ENCODE measurements at regions not wholly inside any gene's neighbourhood (a gene's known extent, or its start where the extent isn't known, plus 50 kb on each side); places are given as distances from the start of the nearest gene placed in this dataset.

DNA sequence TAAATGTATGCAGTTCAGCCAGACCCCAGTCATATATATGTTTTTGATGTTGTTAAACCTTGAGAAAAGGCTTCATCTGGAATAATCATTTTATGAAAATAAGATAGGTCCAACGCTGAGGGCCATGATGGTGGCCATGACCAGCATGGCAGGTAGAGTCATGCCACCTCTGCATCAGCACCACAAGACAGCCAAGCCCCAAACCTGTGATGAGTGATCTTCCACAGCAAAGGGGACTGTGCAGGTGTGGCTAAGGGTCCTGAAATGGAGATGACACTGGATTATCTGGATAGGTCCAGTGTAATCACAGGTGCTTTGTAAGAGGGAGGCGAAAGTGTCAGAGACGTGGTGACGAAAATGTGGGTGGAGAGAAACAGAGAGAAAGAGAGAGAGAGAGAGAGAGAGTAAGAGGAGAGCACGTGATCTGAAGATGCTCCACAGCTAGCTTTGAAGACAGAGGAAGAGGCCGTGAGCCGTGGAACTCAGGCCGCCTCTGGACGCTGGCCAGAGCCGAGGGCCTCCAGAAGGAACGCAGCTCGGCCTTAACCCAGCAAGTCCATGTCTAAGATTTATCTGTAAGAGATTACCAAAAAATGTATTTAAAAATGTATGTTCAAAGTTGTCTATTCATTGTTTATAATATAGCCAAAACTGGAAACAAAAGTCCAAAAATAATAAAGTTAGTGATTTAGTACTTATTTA, 304.4 kb upstream of the SHH start:
- WGBS, 2 donors: 75 to 83% methylated on average over 12 of the region's 12 CpGs
- H3K9me3 ChIP-seq (ENCODE audit: control insufficient read depth, low read length): no peaks in the 10 kb centered on the region
- intact Hi-C loops (cut with DNase I): no loop called here
- H3K27me3 ChIP-seq (ENCODE audit: control insufficient read depth in 1 of 2, insufficient read depth in 2 of 2, low read length in 1 of 2): peaks cover 0 to 2% of the 10 kb centered on the region in 2 donors
- DNase-seq (no peak), ATAC-seq (ENCODE audit: low FRiP score) (no peak)
- H3K36me3 ChIP-seq (ENCODE audit: control insufficient read depth in 1 of 2, insufficient read depth in 2 of 2, low read length in 1 of 2): no peaks in the 10 kb centered on the region
- H3K27ac ChIP-seq (ENCODE audit: low read depth in 1 of 2, low read length in 2 of 2): no peak overlapping the region
- H3K4me1 ChIP-seq (ENCODE audit: control insufficient read depth in 1 of 2, insufficient read depth in 2 of 2, low read length in 2 of 2): no peaks in the 10 kb centered on the region
- H3K4me3 ChIP-seq (ENCODE audit: low read length in 2 of 2): no peak overlapping the region

- ATAC-seq (ENCODE audit: low FRiP score) (no peak), DNase-seq (no peak)
- Histone ChIP-seq H3K9me3 (ENCODE audit: control insufficient read depth, low read length) (no peaks in the 10 kb centered on the region), H3K27ac (ENCODE audit: low read depth in 1 of 2, low read length in 2 of 2) (no peak overlapping the region), H3K4me1 (ENCODE audit: control insufficient read depth in 1 of 2, insufficient read depth in 2 of 2, low read length in 2 of 2) (no peaks in the 10 kb centered on the region), H3K36me3 (ENCODE audit: control insufficient read depth in 1 of 2, insufficient read depth in 2 of 2, low read length in 1 of 2) (no peaks in the 10 kb centered on the region), H3K4me3 (ENCODE audit: low read length in 2 of 2) (no peak overlapping the region), H3K27me3 (ENCODE audit: control insufficient read depth in 1 of 2, insufficient read depth in 2 of 2, low read length in 1 of 2) (peaks cover 0 to 2% of the 10 kb centered on the region in 2 donors)
- intact Hi-C loops (cut with DNase I): no loop called here
- 79 to 84% methylated on average over 8 to 9 of the region's 9 CpGs for WGBS, 2 donors
Observed at GRCh38 chr7:156115582-156115981, 303.3 kb upstream of the SHH start.

- H3K4me1 ChIP-seq (ENCODE audit: control insufficient read depth in 1 of 2, insufficient read depth in 2 of 2, low read length in 2 of 2): no peaks in the 10 kb centered on the region
- H3K27ac ChIP-seq (ENCODE audit: low read depth in 1 of 2, low read length in 2 of 2): no peak overlapping the region
- no peak for DNase-seq
- H3K9me3 ChIP-seq (ENCODE audit: control insufficient read depth, low read length): peaks cover 2% of the 10 kb centered on the region
- H3K4me3 ChIP-seq (ENCODE audit: low read length in 2 of 2): no peak overlapping the region
- intact Hi-C loops (cut with DNase I): no loop called here
- ATAC-seq (ENCODE audit: low FRiP score): no peak
- 46 to 49% methylated on average over 7 of the region's 7 CpGs for WGBS, 2 donors
- H3K36me3 ChIP-seq (ENCODE audit: control insufficient read depth in 1 of 2, insufficient read depth in 2 of 2, low read length in 1 of 2): no peaks in the 10 kb centered on the region
- H3K27me3 ChIP-seq (ENCODE audit: control insufficient read depth in 1 of 2, insufficient read depth in 2 of 2, low read length in 1 of 2): peaks cover 0 to 2% of the 10 kb centered on the region in 2 donors
Observed at GRCh38 chr7:156113731-156114130, 301.5 kb upstream of the SHH start.

GRCh38 chr7:156109988-156110387, 297.7 kb upstream of the SHH start:
- peaks cover 2% of the 10 kb centered on the region for H3K9me3 ChIP-seq (ENCODE audit: control insufficient read depth, low read length)
- H3K36me3 ChIP-seq (ENCODE audit: control insufficient read depth in 1 of 2, insufficient read depth in 2 of 2, low read length in 1 of 2): no peaks in the 10 kb centered on the region
- DNase-seq: no peak
- H3K4me1 ChIP-seq (ENCODE audit: control insufficient read depth in 1 of 2, insufficient read depth in 2 of 2, low read length in 2 of 2): no peaks in the 10 kb centered on the region
- H3K27me3 ChIP-seq (ENCODE audit: control insufficient read depth in 1 of 2, insufficient read depth in 2 of 2, low read length in 1 of 2): peaks cover 0 to 2% of the 10 kb centered on the region in 2 donors
- no peak for ATAC-seq (ENCODE audit: low FRiP score)
- intact Hi-C loops (cut with DNase I): no loop called here
- WGBS, 2 donors: 58 to 73% methylated on average over 2 of the region's 2 CpGs
- no peak overlapping the region for H3K4me3 ChIP-seq (ENCODE audit: low read length in 2 of 2)
- H3K27ac ChIP-seq (ENCODE audit: low read depth in 1 of 2, low read length in 2 of 2): no peak overlapping the region

DNA sequence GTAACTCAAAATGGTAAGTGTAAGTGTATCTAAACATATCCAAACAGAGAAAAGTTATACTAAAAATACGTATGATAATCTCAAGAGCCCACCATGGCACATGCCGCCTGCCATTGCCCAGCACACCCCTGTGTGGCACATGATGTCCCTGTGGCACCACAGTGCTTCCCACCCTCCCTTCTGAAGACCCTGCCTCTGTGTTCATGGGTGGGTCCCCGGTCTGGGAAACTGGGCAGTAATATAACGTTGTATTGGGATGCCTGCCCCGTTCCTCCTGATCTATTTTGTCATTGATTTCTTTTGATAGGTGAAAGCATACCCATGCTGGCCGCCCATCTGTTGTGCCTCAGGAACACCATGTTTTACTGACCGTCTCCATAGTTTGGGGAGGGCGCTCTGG, 296.8 kb upstream of the SHH start:
- Histone ChIP-seq H3K4me1 (ENCODE audit: control insufficient read depth in 1 of 2, insufficient read depth in 2 of 2, low read length in 2 of 2) (no peaks in the 10 kb centered on the region), H3K27me3 (ENCODE audit: control insufficient read depth in 1 of 2, insufficient read depth in 2 of 2, low read length in 1 of 2) (peaks cover 0 to 2% of the 10 kb centered on the region in 2 donors), H3K9me3 (ENCODE audit: control insufficient read depth, low read length) (peaks cover 2% of the 10 kb centered on the region), H3K4me3 (ENCODE audit: low read length in 2 of 2) (no peak overlapping the region), H3K27ac (ENCODE audit: low read depth in 1 of 2, low read length in 2 of 2) (no peak overlapping the region), H3K36me3 (ENCODE audit: control insufficient read depth in 1 of 2, insufficient read depth in 2 of 2, low read length in 1 of 2) (no peaks in the 10 kb centered on the region)
- ATAC-seq (ENCODE audit: low FRiP score) (no peak), DNase-seq (no peak)
- intact Hi-C loops (cut with DNase I): no loop called here
- 87 to 88% methylated on average over 7 to 8 of the region's 8 CpGs for WGBS, 2 donors

DNA sequence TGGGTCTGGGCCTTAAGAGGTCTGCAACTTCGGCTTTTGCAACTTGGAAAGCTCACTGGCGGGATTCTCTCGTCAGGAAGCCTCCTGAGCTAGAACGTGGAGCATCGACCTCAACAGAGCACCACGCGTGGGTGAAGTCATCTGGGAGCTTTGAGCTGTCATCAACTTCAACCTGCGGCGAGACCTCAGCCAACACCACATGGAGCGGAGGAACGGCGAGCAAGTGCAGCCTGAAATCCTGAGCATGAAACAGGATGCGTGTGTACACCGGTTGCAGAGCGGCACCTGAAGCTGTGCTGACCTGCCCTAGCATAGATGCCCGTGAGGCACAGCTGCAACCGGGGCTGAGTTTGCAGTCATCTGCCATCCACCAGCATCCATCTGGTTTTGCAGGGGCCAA, 295.7 kb upstream of the SHH start:
- Histone ChIP-seq H3K9me3 (ENCODE audit: control insufficient read depth, low read length) (peaks cover 2% of the 10 kb centered on the region), H3K36me3 (ENCODE audit: control insufficient read depth in 1 of 2, insufficient read depth in 2 of 2, low read length in 1 of 2) (no peaks in the 10 kb centered on the region), H3K4me3 (ENCODE audit: low read length in 2 of 2) (no peak overlapping the region), H3K27me3 (ENCODE audit: control insufficient read depth in 1 of 2, insufficient read depth in 2 of 2, low read length in 1 of 2) (no peaks in the 10 kb centered on the region), H3K27ac (ENCODE audit: low read depth in 1 of 2, low read length in 2 of 2) (no peak overlapping the region), H3K4me1 (ENCODE audit: control insufficient read depth in 1 of 2, insufficient read depth in 2 of 2, low read length in 2 of 2) (no peaks in the 10 kb centered on the region)
- no peak for ATAC-seq (ENCODE audit: low FRiP score)
- intact Hi-C loops (cut with DNase I): no loop called here
- 85 to 90% methylated on average over 17 of the region's 17 CpGs for WGBS, 2 donors
- DNase-seq: peak in 1 of 2 donors; percentile 63

- Histone ChIP-seq H3K27ac (ENCODE audit: low read depth in 1 of 2, low read length in 2 of 2) (no peak overlapping the region), H3K9me3 (ENCODE audit: control insufficient read depth, low read length) (peaks cover 2% of the 10 kb centered on the region), H3K4me1 (ENCODE audit: control insufficient read depth in 1 of 2, insufficient read depth in 2 of 2, low read length in 2 of 2) (no peaks in the 10 kb centered on the region), H3K36me3 (ENCODE audit: control insufficient read depth in 1 of 2, insufficient read depth in 2 of 2, low read length in 1 of 2) (no peaks in the 10 kb centered on the region), H3K27me3 (ENCODE audit: control insufficient read depth in 1 of 2, insufficient read depth in 2 of 2, low read length in 1 of 2) (no peaks in the 10 kb centered on the region), H3K4me3 (ENCODE audit: low read length in 2 of 2) (no peak overlapping the region)
- 71 to 83% methylated on average over 6 to 9 of the region's 9 CpGs for WGBS, 2 donors
- intact Hi-C loops (cut with DNase I): no loop called here
- no peak for ATAC-seq (ENCODE audit: low FRiP score)
- peak in 1 of 2 donors; percentile 52 for DNase-seq
Observed at GRCh38 chr7:156106107-156106426, 293.8 kb upstream of the SHH start.

DNA sequence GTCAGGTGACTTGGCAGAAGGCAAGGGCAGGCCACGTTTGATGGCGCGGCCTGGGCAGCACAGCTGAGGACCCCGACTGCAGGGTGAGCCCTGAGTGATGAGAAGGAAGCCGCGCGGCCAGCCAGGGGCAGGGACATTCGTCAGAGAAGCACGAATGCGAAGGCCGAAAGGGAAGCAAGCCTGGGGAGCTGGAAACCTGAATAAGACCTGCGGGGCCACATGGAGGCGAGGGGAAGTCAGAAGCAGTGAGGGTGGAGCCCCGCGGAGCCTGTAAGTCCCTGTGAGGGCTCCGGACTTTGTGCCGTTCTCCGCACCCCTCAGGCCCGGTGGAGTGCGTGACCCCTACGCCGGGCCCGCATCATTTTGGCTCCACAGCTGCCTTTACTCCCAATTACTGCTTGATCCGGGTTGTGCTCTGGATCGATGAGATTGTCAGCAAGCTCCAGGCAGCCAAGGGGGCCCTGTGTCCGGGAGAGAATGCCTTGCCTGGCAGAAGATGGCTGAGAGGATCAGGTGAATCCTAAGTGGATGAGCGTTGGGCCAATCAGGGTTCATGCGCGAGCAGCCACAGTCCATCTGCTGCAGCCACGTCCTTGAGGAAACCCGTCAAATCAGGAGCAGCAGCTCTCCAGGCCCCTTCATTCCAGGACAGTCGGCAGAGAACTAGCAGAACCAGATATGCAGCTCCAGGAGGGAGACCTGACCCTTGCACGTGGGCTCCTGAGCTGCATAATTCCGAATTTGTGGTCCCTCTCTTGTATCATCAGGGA, 293.3 kb upstream of the SHH start:
- ATAC-seq (ENCODE audit: low FRiP score) (no peak), DNase-seq (peak in 1 of 2 donors; percentile 52)
- H3K27me3 ChIP-seq (ENCODE audit: control insufficient read depth in 1 of 2, insufficient read depth in 2 of 2, low read length in 1 of 2): no peaks in the 10 kb centered on the region
- WGBS, 2 donors: 81 to 82% methylated on average over 34 of the region's 34 CpGs
- intact Hi-C loops (cut with DNase I): no loop called here
- H3K4me3 ChIP-seq (ENCODE audit: low read length in 2 of 2): no peak overlapping the region
- H3K4me1 ChIP-seq (ENCODE audit: control insufficient read depth in 1 of 2, insufficient read depth in 2 of 2, low read length in 2 of 2): no peaks in the 10 kb centered on the region
- H3K27ac ChIP-seq (ENCODE audit: low read depth in 1 of 2, low read length in 2 of 2): no peak overlapping the region
- H3K9me3 ChIP-seq (ENCODE audit: control insufficient read depth, low read length): peaks cover 2% of the 10 kb centered on the region
- no peaks in the 10 kb centered on the region for H3K36me3 ChIP-seq (ENCODE audit: control insufficient read depth in 1 of 2, insufficient read depth in 2 of 2, low read length in 1 of 2)
